Ishikawa (cell line): ENCODE measurements at regions not wholly inside any gene's neighbourhood (a gene's known extent, or its start where the extent isn't known, plus 50 kb on each side); places are given as distances from the start of the nearest gene placed in this dataset.

Experiments
- EGR1 ChIP-seq: IDR thresholded peaks from 2 replicates; pipeline ENCODE4 v1.6.1; 2012
- EP300 ChIP-seq: IDR thresholded peaks from 2 replicates; pipeline ENCODE4 v1.6.1; 2012; ENCODE audit warnings: borderline replicate concordance
- FOXM1 ChIP-seq: IDR thresholded peaks from 2 replicates; pipeline ENCODE4 v1.6.1; 2012; ENCODE audit warnings: low read depth, borderline replicate concordance
- MAX ChIP-seq: IDR thresholded peaks from 2 replicates; pipeline ENCODE4 v1.6.1; 2012
- RAD21 ChIP-seq: IDR thresholded peaks from 2 replicates; pipeline ENCODE4 v1.6.1; 2012; ENCODE audit warnings: low read depth
- REST ChIP-seq: IDR thresholded peaks from 2 replicates; pipeline ENCODE4 v1.6.1; 2012; ENCODE audit warnings: low read depth, mild to moderate bottlenecking
- TAF1 ChIP-seq: IDR thresholded peaks from 2 replicates; pipeline ENCODE4 v1.6.1; 2012; ENCODE audit warnings: low read depth, mild to moderate bottlenecking
- ZBTB7A ChIP-seq: IDR thresholded peaks from 2 replicates; pipeline ENCODE4 v1.6.1; 2012; ENCODE audit warnings: low read depth

- TF ChIP-seq TAF1 (no peak), ZBTB7A (no peak), MAX (no peak), REST (no peak), FOXM1 (no peak), RAD21 (no peak), EP300 (no peak), EGR1 (no peak)
Observed at GRCh38 chrX:131626681-131627296, 82.9 kb downstream of the OR13H1 start.
